ENCODE measurements at regions not wholly inside any gene's neighbourhood (a gene's known extent, or its start where the extent isn't known, plus 50 kb on each side); places are given as distances from the start of the nearest gene placed in this dataset.

DNA sequence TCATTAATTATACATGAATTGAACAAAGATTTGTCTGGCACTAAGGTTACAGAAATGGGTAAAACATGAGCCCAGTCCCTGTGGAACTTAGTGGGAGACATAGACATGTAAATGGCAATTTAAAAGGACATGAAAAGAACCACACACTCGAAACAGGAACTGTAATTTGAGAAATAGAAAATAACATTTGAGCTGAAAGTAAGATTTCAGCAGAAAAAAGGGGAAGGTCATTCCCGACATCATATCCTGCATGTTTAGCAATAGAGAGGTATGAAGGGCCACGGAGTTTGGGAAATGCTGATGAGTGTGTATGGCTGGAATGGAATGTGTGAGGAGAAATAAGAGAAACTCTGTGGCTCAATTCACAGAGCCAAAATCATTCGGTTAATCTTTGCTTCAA, 175.4 kb upstream of the AHR start:
- TF ChIP-seq, protein P1, sequence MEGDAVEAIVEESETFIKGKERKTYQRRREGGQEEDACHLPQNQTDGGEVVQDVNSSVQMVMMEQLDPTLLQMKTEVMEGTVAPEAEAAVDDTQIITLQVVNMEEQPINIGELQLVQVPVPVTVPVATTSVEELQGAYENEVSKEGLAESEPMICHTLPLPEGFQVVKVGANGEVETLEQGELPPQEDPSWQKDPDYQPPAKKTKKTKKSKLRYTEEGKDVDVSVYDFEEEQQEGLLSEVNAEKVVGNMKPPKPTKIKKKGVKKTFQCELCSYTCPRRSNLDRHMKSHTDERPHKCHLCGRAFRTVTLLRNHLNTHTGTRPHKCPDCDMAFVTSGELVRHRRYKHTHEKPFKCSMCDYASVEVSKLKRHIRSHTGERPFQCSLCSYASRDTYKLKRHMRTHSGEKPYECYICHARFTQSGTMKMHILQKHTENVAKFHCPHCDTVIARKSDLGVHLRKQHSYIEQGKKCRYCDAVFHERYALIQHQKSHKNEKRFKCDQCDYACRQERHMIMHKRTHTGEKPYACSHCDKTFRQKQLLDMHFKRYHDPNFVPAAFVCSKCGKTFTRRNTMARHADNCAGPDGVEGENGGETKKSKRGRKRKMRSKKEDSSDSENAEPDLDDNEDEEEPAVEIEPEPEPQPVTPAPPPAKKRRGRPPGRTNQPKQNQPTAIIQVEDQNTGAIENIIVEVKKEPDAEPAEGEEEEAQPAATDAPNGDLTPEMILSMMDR (IDR thresholded peaks at IDR 0.05; ENCODE audit: insufficient read depth, low read depth, low read length), result no peak
- TF ChIP-seq EZH2 (IDR thresholded peaks at IDR 0.05; ENCODE audit: insufficient read depth, low read length), result no peak
